BE2C (cell line): ENCODE measurements at regions not wholly inside any gene's neighbourhood (a gene's known extent, or its start where the extent isn't known, plus 50 kb on each side); places are given as distances from the start of the nearest gene placed in this dataset.

Source experiments
- DNase-seq: peaks from one replicate; pipeline ENCODE4 v3.0.0-alpha.2; 2020
- H3K27me3 ChIP-seq: fragments of 250-450 bp; sonication (Bioruptor Pico); 2 replicates; pipeline ENCODE4 v1.5.1; 2020; ENCODE audit warnings: mild to moderate bottlenecking
- H3K36me3 ChIP-seq: fragments of 250-450 bp; sonication (Bioruptor Pico); 2 replicates; pipeline ENCODE4 v1.5.1; 2020; ENCODE audit warnings: mild to moderate bottlenecking
- H3K4me1 ChIP-seq: fragments of 250-450 bp; sonication (Bioruptor Pico); 2 replicates; pipeline ENCODE4 v1.5.1; 2020
- H3K4me3 ChIP-seq: 2 replicates; pipeline ENCODE4 v1.5.1; 2011; ENCODE audit warnings: low read depth, low read length
- H3K9me3 ChIP-seq: fragments of 250-450 bp; sonication (Bioruptor Pico); 2 replicates; pipeline ENCODE4 v1.5.1; 2020
- TF ChIP-seq, protein P1 (sequence below): IDR thresholded peaks from 2 replicates; pipeline ENCODE4 v1.5.1; 2012; ENCODE audit warnings: mild to moderate bottlenecking, low read depth, low read length

- no peaks in the 10 kb centered on the region for H3K9me3 ChIP-seq
- TF ChIP-seq, protein P1, sequence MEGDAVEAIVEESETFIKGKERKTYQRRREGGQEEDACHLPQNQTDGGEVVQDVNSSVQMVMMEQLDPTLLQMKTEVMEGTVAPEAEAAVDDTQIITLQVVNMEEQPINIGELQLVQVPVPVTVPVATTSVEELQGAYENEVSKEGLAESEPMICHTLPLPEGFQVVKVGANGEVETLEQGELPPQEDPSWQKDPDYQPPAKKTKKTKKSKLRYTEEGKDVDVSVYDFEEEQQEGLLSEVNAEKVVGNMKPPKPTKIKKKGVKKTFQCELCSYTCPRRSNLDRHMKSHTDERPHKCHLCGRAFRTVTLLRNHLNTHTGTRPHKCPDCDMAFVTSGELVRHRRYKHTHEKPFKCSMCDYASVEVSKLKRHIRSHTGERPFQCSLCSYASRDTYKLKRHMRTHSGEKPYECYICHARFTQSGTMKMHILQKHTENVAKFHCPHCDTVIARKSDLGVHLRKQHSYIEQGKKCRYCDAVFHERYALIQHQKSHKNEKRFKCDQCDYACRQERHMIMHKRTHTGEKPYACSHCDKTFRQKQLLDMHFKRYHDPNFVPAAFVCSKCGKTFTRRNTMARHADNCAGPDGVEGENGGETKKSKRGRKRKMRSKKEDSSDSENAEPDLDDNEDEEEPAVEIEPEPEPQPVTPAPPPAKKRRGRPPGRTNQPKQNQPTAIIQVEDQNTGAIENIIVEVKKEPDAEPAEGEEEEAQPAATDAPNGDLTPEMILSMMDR = no peak
- no peak overlapping the region for H3K4me3 ChIP-seq
- no peaks in the 10 kb centered on the region for H3K36me3 ChIP-seq
- no peaks in the 10 kb centered on the region for H3K27me3 ChIP-seq
- no peak for DNase-seq
- H3K4me1 ChIP-seq = no peaks in the 10 kb centered on the region
Measured at GRCh38 chr4:27728892-27729291, 868.3 kb downstream of the STIM2 start.

GRCh38 chr4:27742816-27743215 is 882.2 kb downstream of the STIM2 start:
- Histone ChIP-seq H3K36me3 (no peaks in the 10 kb centered on the region), H3K4me1 (no peaks in the 10 kb centered on the region), H3K27me3 (no peaks in the 10 kb centered on the region), H3K4me3 (no peak overlapping the region), H3K9me3 (no peaks in the 10 kb centered on the region)
- DNase-seq = no peak
- TF ChIP-seq, protein P1 = no peak

DNA sequence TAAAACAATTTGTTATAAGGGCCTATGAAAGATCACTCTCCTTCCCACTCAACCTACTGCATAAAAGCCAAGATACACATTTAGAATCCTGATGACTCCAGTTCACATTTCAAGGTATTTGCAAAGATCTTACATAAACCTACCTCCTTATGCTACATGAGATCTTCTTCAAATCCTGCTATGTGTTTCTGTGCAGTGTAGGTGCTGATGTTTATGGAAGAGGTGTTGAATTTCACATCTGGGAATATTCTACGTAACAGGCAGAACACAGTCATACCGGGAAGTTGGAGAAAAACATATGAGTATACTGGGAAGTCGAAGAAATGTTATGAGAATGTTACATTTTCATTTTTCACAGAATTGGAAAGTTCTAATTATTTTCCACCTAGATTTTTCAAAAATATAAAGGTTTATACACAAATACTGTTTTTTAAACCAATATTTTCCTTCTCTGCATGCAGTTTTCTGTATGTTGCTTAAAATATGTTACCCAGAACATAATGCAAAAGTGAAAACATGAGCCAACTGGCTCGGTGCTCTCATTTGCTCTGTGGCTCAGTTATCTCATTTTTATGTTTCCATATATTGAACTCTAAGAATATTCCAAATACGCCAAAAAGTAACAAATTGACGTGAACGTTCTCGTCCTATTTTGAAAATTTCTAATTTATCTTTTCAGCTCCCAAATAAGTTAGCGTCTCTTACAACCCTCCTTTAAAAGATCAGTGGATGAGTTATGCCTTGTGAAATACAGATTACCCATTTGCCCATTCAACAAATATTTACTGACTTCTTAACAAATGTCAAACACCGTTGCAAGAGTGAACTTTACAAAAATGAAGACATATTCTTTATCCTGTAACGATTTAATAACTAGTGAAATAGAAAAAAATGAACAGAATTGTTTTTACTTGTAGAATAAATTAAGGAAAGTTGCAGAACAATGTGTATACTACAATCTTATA is 899.3 kb downstream of the STIM2 start:
- Histone ChIP-seq H3K27me3 (no peaks in the 10 kb centered on the region), H3K4me3 (no peak overlapping the region), H3K4me1 (no peaks in the 10 kb centered on the region), H3K9me3 (no peaks in the 10 kb centered on the region; the same call in 1 of the 2 replicates), H3K36me3 (no peaks in the 10 kb centered on the region)
- TF ChIP-seq, protein P1 = no peak
- DNase-seq = no peak

GRCh38 chr4:27763830-27764525 is 903.3 kb downstream of the STIM2 start:
- Histone ChIP-seq H3K27me3 (no peaks in the 10 kb centered on the region), H3K4me3 (no peak overlapping the region), H3K9me3 (no peaks in the 10 kb centered on the region; the same call in 1 of the 2 replicates), H3K4me1 (no peaks in the 10 kb centered on the region), H3K36me3 (no peaks in the 10 kb centered on the region)
- TF ChIP-seq, protein P1 = no peak
- no peak for DNase-seq

- Histone ChIP-seq H3K4me1 (no peaks in the 10 kb centered on the region), H3K4me3 (no peak overlapping the region), H3K9me3 (no peaks in the 10 kb centered on the region; the same call in 1 of the 2 replicates), H3K36me3 (no peaks in the 10 kb centered on the region), H3K27me3 (no peaks in the 10 kb centered on the region)
- TF ChIP-seq, protein P1 = no peak
- DNase-seq = no peak
Measured at GRCh38 chr4:27764526-27764837, 903.8 kb downstream of the STIM2 start.

DNA sequence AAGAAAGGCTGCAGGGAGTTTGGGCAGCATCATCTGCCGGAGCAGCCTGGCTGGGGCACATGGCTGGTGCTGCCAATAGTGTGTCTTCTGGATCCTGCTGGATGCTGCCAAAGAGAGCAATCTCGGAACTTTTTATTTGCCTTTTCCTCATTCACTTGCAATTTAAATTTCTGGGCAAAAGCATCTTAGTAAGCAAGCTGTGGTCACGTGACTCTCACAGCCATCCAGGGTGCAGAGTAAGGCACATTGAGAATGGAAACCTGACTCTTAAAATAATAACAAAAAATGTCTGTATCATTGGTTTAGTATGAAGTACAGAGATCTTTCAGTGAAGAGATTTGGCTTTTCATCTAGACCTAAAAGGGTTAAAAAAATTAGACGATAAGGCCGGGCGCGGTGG is 910.3 kb downstream of the STIM2 start:
- H3K9me3 ChIP-seq = no peaks in the 10 kb centered on the region
- no peaks in the 10 kb centered on the region for H3K27me3 ChIP-seq
- H3K4me1 ChIP-seq = no peaks in the 10 kb centered on the region
- DNase-seq = no peak
- no peaks in the 10 kb centered on the region for H3K36me3 ChIP-seq
- TF ChIP-seq, protein P1 = no peak
- no peak overlapping the region for H3K4me3 ChIP-seq
